HG03097 (cell line): ENCODE measurements at regions not wholly inside any gene's neighbourhood (a gene's known extent, or its start where the extent isn't known, plus 50 kb on each side); places are given as distances from the start of the nearest gene placed in this dataset.

Experiments
- ATAC-seq: cut with Tn5 transposase; IDR thresholded peaks from one replicate; pipeline ENCODE4 v1.9.1; 2021; ENCODE audit not compliant: unreplicated experiment, low FRiP score

- no peak for ATAC-seq
Observed at GRCh38 chrX:40173143-40174000, 75.6 kb upstream of the BCOR start.

GRCh38 chrX:40172401-40173142 is 74.8 kb upstream of the BCOR start:
- no peak for ATAC-seq

- ATAC-seq = no peak
Observed at GRCh38 chrX:40171513-40172400, 74.0 kb upstream of the BCOR start.

- no peak for ATAC-seq
Observed at GRCh38 chrX:40170830-40171512, 73.2 kb upstream of the BCOR start.

- no peak for ATAC-seq
Observed at GRCh38 chrX:40169193-40170101, 71.7 kb upstream of the BCOR start.

- no peak for ATAC-seq
Observed at GRCh38 chrX:40168480-40169011, 70.8 kb upstream of the BCOR start.

GRCh38 chrX:40167850-40168479 is 70.2 kb upstream of the BCOR start:
- no peak for ATAC-seq

- no peak for ATAC-seq
Observed at GRCh38 chrX:40167233-40167849, 69.6 kb upstream of the BCOR start.

GRCh38 chrX:40166582-40166981 is 68.8 kb upstream of the BCOR start:
- ATAC-seq = no peak

GRCh38 chrX:40165861-40166260 is 68.1 kb upstream of the BCOR start:
- no peak for ATAC-seq

GRCh38 chrX:40165206-40165605 is 67.4 kb upstream of the BCOR start:
- ATAC-seq = no peak

GRCh38 chrX:40164751-40165150 is 67.0 kb upstream of the BCOR start:
- no peak for ATAC-seq

GRCh38 chrX:40158036-40158706 is 60.4 kb upstream of the BCOR start:
- ATAC-seq = no peak

GRCh38 chrX:40157228-40158035 is 59.7 kb upstream of the BCOR start:
- ATAC-seq = no peak

GRCh38 chrX:40156470-40157227 is 58.9 kb upstream of the BCOR start:
- ATAC-seq = no peak
